H1 (cell line): ENCODE measurements at regions not wholly inside any gene's neighbourhood (a gene's known extent, or its start where the extent isn't known, plus 50 kb on each side); places are given as distances from the start of the nearest gene placed in this dataset.

Experiments
- CTCF ChIA-PET: fragments of 300-600 bp; sonication (Branson Sonifier 250); formaldehyde crosslinking; loops from one replicate; lab custom pipeline; 2021; ENCODE audit not compliant: partially characterized antibody; lab: Charles Lee
- POLR2A ChIA-PET: fragments of 300-600 bp; sonication (Branson Sonifier 250); formaldehyde crosslinking; loops from one replicate; lab custom pipeline; 2021; ENCODE audit warnings: inconsistent platforms; ENCODE audit not compliant: partially characterized antibody; lab: Charles Lee
- DNase-seq, 2 experiments: peaks; one replicate each; pipeline versions ENCODE4 v3.0.0 to v3.0.0-alpha.2; 2010 to 2022; ENCODE audit warnings: low spot score in 2 of 2, low read depth in 1 of 2, mixed read lengths in 1 of 2
- FAIRE-seq: peaks from 2 replicates; lab custom pipeline; 2011; peaks lifted over from hg19 to GRCh38; lab: Jason Lieb, UNC
- H2AFZ ChIP-seq: 2 replicates; pipeline ENCODE4 v1.8.1; 2012; ENCODE audit warnings: low read length, inconsistent platforms
- H2AK5ac ChIP-seq: 2 replicates; pipeline ENCODE4 v1.6.1; 2013; ENCODE audit warnings: low read depth, low read length
- H2BK120ac ChIP-seq: replicated peaks from 2 replicates; pipeline ENCODE3; 2013; ENCODE audit warnings: low read depth, low read length, inconsistent platforms
- H2BK12ac ChIP-seq: 2 replicates; pipeline ENCODE4 v1.6.1; 2013; ENCODE audit warnings: low read depth, low read length
- H2BK15ac ChIP-seq: 2 replicates; pipeline ENCODE4 v1.6.1; 2013; ENCODE audit warnings: low read length
- H2BK20ac ChIP-seq: 2 replicates; pipeline ENCODE4 v1.6.1; 2013; ENCODE audit warnings: low read length
- H2BK5ac ChIP-seq: 2 replicates; pipeline ENCODE4 v1.6.1; 2013; ENCODE audit warnings: low read depth, low read length
- H3K14ac ChIP-seq: 2 replicates; pipeline ENCODE4 v1.6.1; 2013; ENCODE audit warnings: inconsistent platforms; ENCODE audit not compliant: insufficient read length
- H3K18ac ChIP-seq: 2 replicates; pipeline ENCODE4 v1.6.1; 2013; ENCODE audit warnings: low read length; ENCODE audit errors: extremely low read depth
- H3K23ac ChIP-seq: 2 replicates; pipeline ENCODE4 v1.6.1; 2013; ENCODE audit warnings: inconsistent platforms; ENCODE audit not compliant: insufficient read length
- H3K23me2 ChIP-seq: 2 replicates; pipeline ENCODE4 v1.6.1; 2013; ENCODE audit warnings: low read depth, low read length
- H3K27ac ChIP-seq: 2 replicates; pipeline ENCODE4 v1.6.1; 2011; ENCODE audit warnings: low read depth, low read length, inconsistent platforms
- H3K27me3 ChIP-seq, 4 experiments: replicated peaks in 1 of 4; 1 replicate in 1 of 4; 2 replicates in 3 of 4; pipeline versions ENCODE4 v1.6.1 to v1.8.1; 2011 to 2013; ENCODE audit warnings: low read length in 3 of 4, mild to moderate bottlenecking in 3 of 4, inconsistent platforms in 2 of 4, mixed read lengths in 2 of 4, moderate library complexity in 1 of 4; ENCODE audit not compliant: control insufficient read depth in 3 of 4, insufficient read depth in 3 of 4; ENCODE audit errors: extremely low read depth in 1 of 4
- H3K36me3 ChIP-seq, 4 experiments: 2 replicates each; pipeline versions ENCODE4 v1.6.1 to v1.8.1; 2011 to 2013; ENCODE audit warnings: mild to moderate bottlenecking in 4 of 4, low read length in 3 of 4, moderate library complexity in 2 of 4, control low read depth in 1 of 4, inconsistent platforms in 1 of 4; ENCODE audit not compliant: insufficient read depth in 4 of 4, control insufficient read depth in 2 of 4
- H3K4ac ChIP-seq: replicated peaks from 2 replicates; pipeline ENCODE3; 2013; ENCODE audit warnings: low read length, low read depth, mixed read lengths, inconsistent platforms; ENCODE audit not compliant: insufficient read length
- H3K4me1 ChIP-seq, 4 experiments: replicated peaks in 1 of 4; 1 replicate in 1 of 4; 2 replicates in 3 of 4; pipeline versions ENCODE4 v1.6.1 to v1.8.1; 2011 to 2013; ENCODE audit warnings: low read length in 3 of 4, inconsistent platforms in 2 of 4, mixed read lengths in 1 of 4; ENCODE audit not compliant: insufficient read depth in 4 of 4, control insufficient read depth in 3 of 4
- H3K4me2 ChIP-seq, 2 experiments: 2 replicates each; pipeline versions ENCODE4 v1.6.1 to v1.8.1; 2011 to 2013; ENCODE audit warnings: low read depth in 2 of 2, low read length in 2 of 2, control low read depth in 1 of 2, inconsistent platforms in 1 of 2, mild to moderate bottlenecking in 1 of 2; ENCODE audit not compliant: insufficient read depth in 1 of 2
- H3K4me3 ChIP-seq, 4 experiments: fragments of 200-600, 300-600 bp in 1 of 4; sonication (generic), shearing (Covaris generic), sonication (Bioruptor Twin) in 1 of 4; 2 replicates each; pipeline versions ENCODE4 v1.5.1 to v1.8.1; 2011 to 2016; ENCODE audit warnings: low read length in 4 of 4, low read depth in 3 of 4, control low read depth in 2 of 4, inconsistent platforms in 2 of 4, mild to moderate bottlenecking in 2 of 4, mixed read lengths in 1 of 4, moderate library complexity in 1 of 4; ENCODE audit not compliant: insufficient read depth in 2 of 4; ENCODE audit errors: extremely low read depth in 1 of 4
- H3K56ac ChIP-seq: replicated peaks from 2 replicates; pipeline ENCODE3; 2013; ENCODE audit warnings: low read depth, mild to moderate bottlenecking, mixed read lengths, low read length, inconsistent platforms; ENCODE audit not compliant: insufficient read length
- H3K79me1 ChIP-seq: 2 replicates; pipeline ENCODE4 v1.6.1; 2013; ENCODE audit warnings: low read depth, low read length, control low read depth
- H3K79me2 ChIP-seq, 2 experiments: 2 replicates each; pipeline versions ENCODE4 v1.6.1 to v1.8.1; 2012 to 2013; ENCODE audit warnings: low read length in 2 of 2, mild to moderate bottlenecking in 2 of 2, inconsistent platforms in 1 of 2; ENCODE audit not compliant: insufficient read depth in 2 of 2, control insufficient read depth in 1 of 2
- H3K9ac ChIP-seq, 4 experiments: replicated peaks in 1 of 4; 1 replicate in 1 of 4; 2 replicates in 3 of 4; pipeline versions ENCODE4 v1.6.1 to v1.8.1; 2011 to 2013; ENCODE audit warnings: low read depth in 3 of 4, low read length in 3 of 4, control low read depth in 2 of 4, mild to moderate bottlenecking in 2 of 4, moderate library complexity in 2 of 4, inconsistent platforms in 1 of 4; ENCODE audit errors: extremely low read depth in 1 of 4
- H3K9me3 ChIP-seq, 2 experiments: 2 replicates each; pipeline versions ENCODE4 v1.6.1 to v1.8.1; 2012 to 2013; ENCODE audit warnings: mild to moderate bottlenecking in 2 of 2, moderate library complexity in 2 of 2, control low read depth in 1 of 2, inconsistent platforms in 1 of 2, low read depth in 1 of 2, low read length in 1 of 2, mixed read lengths in 1 of 2; ENCODE audit not compliant: insufficient read depth in 2 of 2
- H4K20me1 ChIP-seq, 2 experiments: replicated peaks in 1 of 2; 2 replicates each; pipeline versions ENCODE3 to v1.8.1; 2011 to 2013; ENCODE audit warnings: inconsistent platforms in 2 of 2, low read length in 2 of 2, mild to moderate bottlenecking in 1 of 2; ENCODE audit not compliant: insufficient read depth in 2 of 2, control insufficient read depth in 1 of 2
- H4K5ac ChIP-seq: 2 replicates; pipeline ENCODE4 v1.6.1; 2013; ENCODE audit warnings: low read length, low read depth, mixed read lengths, inconsistent platforms; ENCODE audit not compliant: insufficient read length
- H4K8ac ChIP-seq: 2 replicates; pipeline ENCODE4 v1.8.0; 2013; ENCODE audit warnings: mild to moderate bottlenecking, moderate library complexity, low read length, inconsistent platforms; ENCODE audit not compliant: insufficient read depth; ENCODE audit errors: extremely low read depth
- H4K91ac ChIP-seq: replicated peaks from 2 replicates; pipeline ENCODE3; 2013; ENCODE audit warnings: low read length, mixed read lengths, inconsistent platforms; ENCODE audit not compliant: insufficient read length
- BCL11A ChIP-seq, 2 experiments: IDR thresholded peaks; one replicate each; pipeline ENCODE4 v1.6.1; 2011; ENCODE audit warnings: low read depth in 2 of 2, low read length in 2 of 2, mild to moderate bottlenecking in 2 of 2
- CHD2 ChIP-seq: IDR thresholded peaks from 2 replicates; pipeline ENCODE4 v1.6.1; 2012; ENCODE audit warnings: low read length, improper control_type of control experiment
- CREB1 ChIP-seq: IDR thresholded peaks from 2 replicates; pipeline ENCODE4 v1.6.1; 2012; ENCODE audit warnings: inconsistent platforms
- NANOG ChIP-seq: IDR thresholded peaks from 2 replicates; pipeline ENCODE4 v1.6.1; 2011; ENCODE audit warnings: low read length, low read depth, mild to moderate bottlenecking, inconsistent platforms; ENCODE audit not compliant: insufficient read depth, poor library complexity, severe bottlenecking
- PHF8 ChIP-seq: fragments of 200-600 bp; sonication (generic); conservative IDR thresholded peaks from 2 replicates; pipeline ENCODE4 v1.7.1; 2012; ENCODE audit warnings: low read depth, mild to moderate bottlenecking, inconsistent platforms, low read length, moderate library complexity
- RAD21 ChIP-seq, 2 experiments: IDR thresholded peaks in 1 of 2; conservative IDR thresholded peaks in 1 of 2; 2 replicates each; pipeline ENCODE4 v1.6.1; 2011; ENCODE audit warnings: low read depth in 2 of 2, low read length in 2 of 2, improper control_type of control experiment in 1 of 2, inconsistent platforms in 1 of 2, mild to moderate bottlenecking in 1 of 2, moderate library complexity in 1 of 2
- RBBP5 ChIP-seq: IDR thresholded peaks from 2 replicates; pipeline ENCODE4 v1.7.1; 2012; ENCODE audit warnings: low read depth, mild to moderate bottlenecking, inconsistent platforms, low read length, moderate library complexity, borderline replicate concordance
- SAP30 ChIP-seq: fragments of 300-600 bp; sonication (generic); IDR thresholded peaks from 2 replicates; pipeline ENCODE4 v1.7.1; 2012; ENCODE audit warnings: low read length, moderate library complexity, mild to moderate bottlenecking, inconsistent platforms; ENCODE audit not compliant: insufficient read depth, insufficient replicate concordance
- SP2 ChIP-seq: IDR thresholded peaks from 2 replicates; pipeline ENCODE4 v1.6.1; 2012; ENCODE audit warnings: mild to moderate bottlenecking, low read length, inconsistent platforms
- SP4 ChIP-seq: IDR thresholded peaks from 2 replicates; pipeline ENCODE4 v1.6.1; 2012; ENCODE audit warnings: low read length, inconsistent platforms
- TEAD4 ChIP-seq: IDR thresholded peaks from 2 replicates; pipeline ENCODE4 v1.6.1; 2012; ENCODE audit warnings: low read depth, low read length, inconsistent platforms, mixed read lengths
- WGBS, 2 experiments: shearing (Covaris generic) in 1 of 2; methylation state at CpG; one replicate each; pipeline versions ENCODE4 v1.1.6 to v1.1.7; 2013 to 2015; ENCODE audit warnings: low lambda C conversion rate in 2 of 2, mixed read lengths in 2 of 2, inconsistent platforms in 1 of 2, low coverage in 1 of 2, missing lambda C conversion rate in 1 of 2; ENCODE audit not compliant: insufficient replicate concordance in 2 of 2, insufficient coverage in 1 of 2, insufficient read length in 1 of 2; ENCODE audit errors: extremely low coverage in 1 of 2, missing lambda C conversion rate in 1 of 2; 5-methylcytosine and 5-hydroxymethylcytosine counted together
- TF ChIP-seq, protein P1 (sequence below): IDR thresholded peaks from 2 replicates; pipeline ENCODE4 v1.6.1; 2011; ENCODE audit warnings: low read depth, mild to moderate bottlenecking, low read length; ENCODE audit not compliant: insufficient read depth
- TF ChIP-seq, protein P2 (sequence below): IDR thresholded peaks from 2 replicates; pipeline ENCODE4 v1.6.1; 2012; ENCODE audit warnings: inconsistent platforms

DNA sequence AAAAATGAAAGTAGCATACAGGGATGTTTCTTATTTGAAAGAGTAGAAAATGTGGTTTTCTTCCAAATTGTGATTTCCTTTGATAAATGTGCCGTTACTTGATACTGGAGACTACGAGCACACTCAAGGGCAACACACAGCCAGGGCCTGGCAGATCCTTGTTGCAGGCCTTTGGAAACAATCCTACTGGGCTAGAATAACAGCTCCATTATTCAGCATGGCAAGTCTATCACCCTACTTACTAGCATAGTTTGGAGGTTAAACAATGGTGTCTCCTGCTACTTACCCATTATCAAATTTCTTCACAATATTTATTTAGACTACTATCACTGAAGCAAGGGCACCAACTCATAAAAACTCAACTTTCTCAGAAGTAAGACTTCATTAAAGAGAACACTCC, 140.8 kb upstream of the ZNF608 start:
- Histone ChIP-seq H3K9me3 (peaks cover 2 to 7% of the 10 kb centered on the region in 2 experiments; a peak in 2 of 4 replicates), H3K4ac (no peak overlapping the region), H2AK5ac (no peak overlapping the region), H3K56ac (no peak overlapping the region), H4K8ac (no peak overlapping the region), H4K91ac (no peak overlapping the region), H3K27me3 (no peaks in the 10 kb centered on the region), H3K23ac (no peak overlapping the region), H3K14ac (no peak overlapping the region), H3K27ac (no peak overlapping the region), H3K79me2 (no peaks in the 10 kb centered on the region), H2BK5ac (no peak overlapping the region), H4K20me1 (no peaks in the 10 kb centered on the region), H3K23me2 (no peaks in the 10 kb centered on the region), H3K79me1 (no peaks in the 10 kb centered on the region), H3K36me3 (no peaks in the 10 kb centered on the region; a peak in 1 of 8 replicates), H2BK12ac (peak overlapping the region; percentile 63; the same call in 1 of the 2 replicates), H3K4me1 (peaks cover 0 to 9% (median 5%) of the 10 kb centered on the region in 4 experiments; a peak in 5 of 7 replicates), H3K18ac (peak overlapping the region; percentile 72; the same call in 1 of the 2 replicates), H4K5ac (no peak overlapping the region), H3K4me3 (no peak overlapping the region), H2BK120ac (peak overlapping the region; percentile 47), H2BK20ac (no peak overlapping the region), H2AFZ (no peak overlapping the region), H2BK15ac (no peak overlapping the region), H3K9ac (no peak overlapping the region), H3K4me2 (no peak overlapping the region)
- DNase-seq (no peak), FAIRE-seq (no peak)
- ChIA-PET CTCF (interaction anchor here (0.7 to 2.0 kb wide), 5 partner anchors 8 to 80 kb away, joined by 3 to 8 read pairs (median 3); no protein-coding TSS in a partner anchor), POLR2A (no interaction called here)
- WGBS, 2 experiments: 90% methylated on average over 2 of the region's 2 CpGs; no CpG with 5 or more reads in 1 of the 2 experiments
- TF ChIP-seq, protein P1, sequence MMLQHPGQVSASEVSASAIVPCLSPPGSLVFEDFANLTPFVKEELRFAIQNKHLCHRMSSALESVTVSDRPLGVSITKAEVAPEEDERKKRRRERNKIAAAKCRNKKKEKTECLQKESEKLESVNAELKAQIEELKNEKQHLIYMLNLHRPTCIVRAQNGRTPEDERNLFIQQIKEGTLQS: no peak
- TF ChIP-seq SAP30 (no peak), CHD2 (no peak), BCL11A (IDR thresholded peaks at IDR 0.05; ENCODE audit: low read depth in 2 of 2, low read length in 2 of 2) (no peak), RAD21 (IDR thresholded peaks at IDR 0.05 in 1 of 2, conservative IDR thresholded peaks at IDR 0.05 in 1 of 2; ENCODE audit: low read depth in 2 of 2, low read length in 2 of 2) (no peak), NANOG (no peak), SP2 (no peak), TEAD4 (no peak), RBBP5 (no peak), SP4 (no peak), CREB1 (no peak), PHF8 (no peak)
- TF ChIP-seq, protein P2, sequence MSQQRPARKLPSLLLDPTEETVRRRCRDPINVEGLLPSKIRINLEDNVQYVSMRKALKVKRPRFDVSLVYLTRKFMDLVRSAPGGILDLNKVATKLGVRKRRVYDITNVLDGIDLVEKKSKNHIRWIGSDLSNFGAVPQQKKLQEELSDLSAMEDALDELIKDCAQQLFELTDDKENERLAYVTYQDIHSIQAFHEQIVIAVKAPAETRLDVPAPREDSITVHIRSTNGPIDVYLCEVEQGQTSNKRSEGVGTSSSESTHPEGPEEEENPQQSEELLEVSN: no peak
